ENCODE measurements at regions not wholly inside any gene's neighbourhood (a gene's known extent, or its start where the extent isn't known, plus 50 kb on each side); places are given as distances from the start of the nearest gene placed in this dataset.

DNA sequence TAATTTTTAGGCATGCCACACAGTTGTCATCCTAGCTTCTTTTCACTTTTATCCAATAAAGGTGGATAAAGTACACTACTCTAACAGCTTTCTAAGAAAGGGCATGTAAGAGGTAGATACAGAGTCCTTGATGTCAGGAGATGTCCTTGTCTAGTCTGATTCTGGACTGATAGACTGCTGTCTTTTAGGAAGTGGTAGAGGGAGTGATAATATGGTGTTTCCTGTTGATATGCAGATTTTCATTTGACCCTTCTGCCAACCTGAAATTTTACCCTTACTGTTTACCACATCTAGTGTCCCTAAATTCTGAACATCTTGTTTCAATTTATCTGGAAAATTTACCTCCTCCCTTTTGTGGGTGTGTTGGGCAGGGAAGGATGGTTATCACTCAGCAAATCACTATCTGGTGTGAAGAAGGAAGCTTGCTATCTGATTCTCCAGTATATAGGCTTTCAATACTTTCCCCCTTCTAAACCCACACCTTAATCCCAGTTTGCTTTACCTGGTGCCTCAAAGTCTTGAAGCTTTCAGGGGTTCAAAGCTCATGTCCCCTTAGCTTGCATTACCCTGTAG is 354.9 kb upstream of the SNX7 start:
- Mint-ChIP-seq H3K27ac (no peak overlapping the region), H3K9me3 (peaks cover 4% of the 10 kb centered on the region), H3K36me3 (no peaks in the 10 kb centered on the region), H3K4me1 (no peaks in the 10 kb centered on the region), H3K4me3 (no peak overlapping the region), H3K27me3 (ENCODE audit: low read depth) (no peaks in the 10 kb centered on the region)
- TF ChIP-seq, protein P1, sequence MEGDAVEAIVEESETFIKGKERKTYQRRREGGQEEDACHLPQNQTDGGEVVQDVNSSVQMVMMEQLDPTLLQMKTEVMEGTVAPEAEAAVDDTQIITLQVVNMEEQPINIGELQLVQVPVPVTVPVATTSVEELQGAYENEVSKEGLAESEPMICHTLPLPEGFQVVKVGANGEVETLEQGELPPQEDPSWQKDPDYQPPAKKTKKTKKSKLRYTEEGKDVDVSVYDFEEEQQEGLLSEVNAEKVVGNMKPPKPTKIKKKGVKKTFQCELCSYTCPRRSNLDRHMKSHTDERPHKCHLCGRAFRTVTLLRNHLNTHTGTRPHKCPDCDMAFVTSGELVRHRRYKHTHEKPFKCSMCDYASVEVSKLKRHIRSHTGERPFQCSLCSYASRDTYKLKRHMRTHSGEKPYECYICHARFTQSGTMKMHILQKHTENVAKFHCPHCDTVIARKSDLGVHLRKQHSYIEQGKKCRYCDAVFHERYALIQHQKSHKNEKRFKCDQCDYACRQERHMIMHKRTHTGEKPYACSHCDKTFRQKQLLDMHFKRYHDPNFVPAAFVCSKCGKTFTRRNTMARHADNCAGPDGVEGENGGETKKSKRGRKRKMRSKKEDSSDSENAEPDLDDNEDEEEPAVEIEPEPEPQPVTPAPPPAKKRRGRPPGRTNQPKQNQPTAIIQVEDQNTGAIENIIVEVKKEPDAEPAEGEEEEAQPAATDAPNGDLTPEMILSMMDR (IDR thresholded peaks at IDR 0.05; ENCODE audit: unreplicated experiment): no peak
- DNase-seq (ENCODE audit: low spot score in 2 of 2, unreplicated experiment in 2 of 2): no peak

DNA sequence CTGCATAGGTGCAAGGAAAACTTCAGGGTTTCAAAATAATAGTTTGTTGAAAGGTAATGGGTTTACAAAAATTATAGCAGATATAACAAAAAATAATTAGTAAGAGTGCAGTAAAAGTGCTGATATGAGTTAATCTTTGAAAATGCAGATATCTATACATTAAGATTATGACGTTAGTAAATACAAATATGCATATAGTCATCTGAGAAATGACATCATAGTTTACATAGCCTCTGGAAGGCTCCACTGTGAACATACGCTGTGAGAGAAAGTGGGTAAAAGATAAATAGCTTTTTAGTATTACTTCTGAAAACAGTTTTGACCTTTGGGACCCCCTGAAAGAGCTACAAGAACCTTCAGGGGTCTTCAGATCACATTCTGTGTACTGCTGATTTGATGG is 356.2 kb upstream of the SNX7 start:
- H3K4me3 Mint-ChIP-seq: no peak overlapping the region
- no peaks in the 10 kb centered on the region for H3K4me1 Mint-ChIP-seq
- TF ChIP-seq, protein P1 (IDR thresholded peaks at IDR 0.05; ENCODE audit: unreplicated experiment): no peak
- H3K27me3 Mint-ChIP-seq (ENCODE audit: low read depth): no peaks in the 10 kb centered on the region
- H3K36me3 Mint-ChIP-seq: no peaks in the 10 kb centered on the region
- H3K27ac Mint-ChIP-seq: no peak overlapping the region
- peaks cover 4% of the 10 kb centered on the region for H3K9me3 Mint-ChIP-seq
- no peak for DNase-seq (ENCODE audit: low spot score in 2 of 2, unreplicated experiment in 2 of 2)

DNA sequence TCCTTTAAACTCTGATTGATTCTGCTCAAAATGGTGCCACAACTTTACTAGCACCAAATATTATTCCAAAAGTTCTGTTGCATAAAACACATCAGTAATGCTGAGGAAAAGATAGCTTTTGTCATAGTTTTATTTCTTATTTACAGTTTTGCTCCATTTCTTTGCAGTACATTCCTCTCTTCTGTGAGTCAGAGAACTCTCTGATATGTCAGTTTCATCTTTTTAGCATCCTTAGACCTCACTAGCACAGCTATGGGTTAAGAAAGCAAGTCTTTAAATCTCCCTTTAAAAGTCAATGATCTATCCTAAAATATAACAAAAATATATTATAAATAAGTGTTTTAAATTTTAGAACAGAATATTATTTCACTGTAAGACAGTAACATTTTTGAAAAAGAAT is 356.6 kb upstream of the SNX7 start:
- no peaks in the 10 kb centered on the region for H3K27me3 Mint-ChIP-seq (ENCODE audit: low read depth)
- no peak overlapping the region for H3K4me3 Mint-ChIP-seq
- no peak for DNase-seq (ENCODE audit: low spot score in 2 of 2, unreplicated experiment in 2 of 2)
- peaks cover 4% of the 10 kb centered on the region for H3K9me3 Mint-ChIP-seq
- H3K27ac Mint-ChIP-seq: no peak overlapping the region
- peaks cover 3% of the 10 kb centered on the region for H3K4me1 Mint-ChIP-seq
- H3K36me3 Mint-ChIP-seq: no peaks in the 10 kb centered on the region
- TF ChIP-seq, protein P1 (IDR thresholded peaks at IDR 0.05; ENCODE audit: unreplicated experiment): no peak

DNA sequence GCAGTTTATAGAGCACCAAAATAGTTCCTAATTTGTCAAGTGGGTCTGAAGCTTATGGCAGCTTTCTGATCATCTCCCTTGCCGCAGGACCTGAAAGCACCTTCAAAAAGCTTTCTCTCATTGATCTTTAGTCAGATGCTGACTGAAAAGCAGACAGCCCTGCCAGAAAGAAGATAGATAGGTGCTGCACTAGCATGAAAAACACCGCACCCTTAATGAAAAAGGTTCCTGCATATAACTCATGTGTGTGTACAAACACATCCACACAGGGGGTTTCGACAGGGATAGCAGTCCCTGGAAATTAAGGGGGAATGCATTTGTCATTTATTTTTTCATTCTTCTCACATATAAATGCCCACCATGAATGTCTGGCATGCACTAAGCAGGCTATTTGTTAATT is 361.7 kb upstream of the SNX7 start:
- no peak overlapping the region for H3K4me3 Mint-ChIP-seq
- TF ChIP-seq, protein P1 (IDR thresholded peaks at IDR 0.05; ENCODE audit: unreplicated experiment): no peak
- no peaks in the 10 kb centered on the region for H3K27me3 Mint-ChIP-seq (ENCODE audit: low read depth)
- H3K4me1 Mint-ChIP-seq: peaks cover 5% of the 10 kb centered on the region
- no peaks in the 10 kb centered on the region for H3K36me3 Mint-ChIP-seq
- no peak overlapping the region for H3K27ac Mint-ChIP-seq
- peaks cover 4% of the 10 kb centered on the region for H3K9me3 Mint-ChIP-seq
- no peak for DNase-seq (ENCODE audit: low spot score in 2 of 2, unreplicated experiment in 2 of 2)

DNA sequence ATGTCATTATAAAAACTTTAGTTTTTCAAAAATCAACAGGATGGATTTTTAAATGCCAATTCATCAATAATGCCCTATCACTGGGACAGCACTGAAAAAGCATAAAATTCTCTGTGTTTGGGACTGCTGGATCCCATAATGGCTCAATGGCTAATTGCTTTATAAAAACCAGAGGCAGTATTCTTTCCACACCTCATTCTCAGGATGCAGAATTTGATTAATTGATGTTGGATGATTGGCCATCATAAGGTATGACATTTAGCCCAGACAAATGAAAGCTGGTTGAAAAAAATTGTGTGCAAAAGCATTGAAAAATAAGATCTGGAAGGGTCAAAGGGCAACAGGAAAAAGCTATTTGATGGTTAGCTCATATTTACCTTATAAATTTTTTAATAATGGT is 362.2 kb upstream of the SNX7 start:
- no peak overlapping the region for H3K27ac Mint-ChIP-seq
- H3K36me3 Mint-ChIP-seq: no peaks in the 10 kb centered on the region
- peaks cover 4% of the 10 kb centered on the region for H3K9me3 Mint-ChIP-seq
- no peaks in the 10 kb centered on the region for H3K27me3 Mint-ChIP-seq (ENCODE audit: low read depth)
- TF ChIP-seq, protein P1 (IDR thresholded peaks at IDR 0.05; ENCODE audit: unreplicated experiment): no peak
- H3K4me3 Mint-ChIP-seq: no peak overlapping the region
- peaks cover 5% of the 10 kb centered on the region for H3K4me1 Mint-ChIP-seq
- DNase-seq (ENCODE audit: low spot score in 2 of 2, unreplicated experiment in 2 of 2): no peak

DNA sequence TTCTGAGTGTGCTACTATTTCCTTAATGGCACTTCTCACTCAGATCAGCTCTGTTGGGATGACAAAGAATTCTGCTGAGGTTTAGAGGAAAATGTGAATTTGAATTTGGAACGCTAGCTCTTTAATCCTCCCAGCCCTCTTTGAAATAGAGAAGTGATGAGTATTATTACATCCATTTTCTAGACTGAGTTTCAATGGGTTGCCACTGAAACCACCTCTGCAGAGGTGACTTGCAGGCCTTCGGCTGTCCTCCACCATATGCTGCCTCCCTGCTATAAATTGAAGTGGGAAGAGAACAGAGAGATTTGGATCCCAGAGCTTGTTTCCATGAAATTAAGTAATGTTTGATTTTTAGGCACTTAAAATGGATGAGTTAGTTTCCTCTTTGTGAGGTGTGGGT is 363.2 kb upstream of the SNX7 start:
- Mint-ChIP-seq H3K4me3 (no peak overlapping the region), H3K36me3 (no peaks in the 10 kb centered on the region), H3K4me1 (peaks cover 5% of the 10 kb centered on the region), H3K27ac (no peak overlapping the region), H3K9me3 (peaks cover 4% of the 10 kb centered on the region), H3K27me3 (ENCODE audit: low read depth) (no peaks in the 10 kb centered on the region)
- DNase-seq (ENCODE audit: low spot score in 2 of 2, unreplicated experiment in 2 of 2): no peak
- TF ChIP-seq, protein P1 (IDR thresholded peaks at IDR 0.05; ENCODE audit: unreplicated experiment): no peak

Measured in mesothelial cell of epicardium (in vitro differentiated cells).